GM19395 (cell line): ENCODE measurements at regions not wholly inside any gene's neighbourhood (a gene's known extent, or its start where the extent isn't known, plus 50 kb on each side); places are given as distances from the start of the nearest gene placed in this dataset.

Experiments used
- ATAC-seq: cut with Tn5 transposase; IDR thresholded peaks from one replicate; pipeline ENCODE4 v1.9.1; 2021; ENCODE audit warnings: mild to moderate bottlenecking, moderate library complexity; ENCODE audit not compliant: unreplicated experiment

- no peak for ATAC-seq
These were observed 371.6 kb downstream of the RPS24 start for GRCh38 chr10:78405231-78405630.

- no peak for ATAC-seq
These were observed 372.1 kb downstream of the RPS24 start for GRCh38 chr10:78405736-78406135.

GRCh38 chr10:78406648-78407008, 373.0 kb downstream of the RPS24 start:
- ATAC-seq, result no peak

- ATAC-seq, result no peak
These were observed 373.5 kb downstream of the RPS24 start for GRCh38 chr10:78407009-78407711.

- no peak for ATAC-seq
These were observed 374.3 kb downstream of the RPS24 start for GRCh38 chr10:78407966-78408365.

GRCh38 chr10:78408671-78409472, 375.2 kb downstream of the RPS24 start:
- no peak for ATAC-seq

GRCh38 chr10:78410046-78410965, 376.6 kb downstream of the RPS24 start:
- ATAC-seq, result no peak

GRCh38 chr10:78411716-78412115, 378.1 kb downstream of the RPS24 start:
- ATAC-seq, result no peak

GRCh38 chr10:78412605-78413004, 378.9 kb downstream of the RPS24 start:
- no peak for ATAC-seq

GRCh38 chr10:78413076-78414055, 379.7 kb downstream of the RPS24 start:
- ATAC-seq, result no peak

GRCh38 chr10:78414380-78414779, 380.7 kb downstream of the RPS24 start:
- no peak for ATAC-seq

GRCh38 chr10:78415111-78415510, 381.4 kb downstream of the RPS24 start:
- ATAC-seq, result no peak

- no peak for ATAC-seq
These were observed 382.7 kb downstream of the RPS24 start for GRCh38 chr10:78416031-78417011.

- no peak for ATAC-seq
These were observed 384.0 kb downstream of the RPS24 start for GRCh38 chr10:78417425-78418370.

- no peak for ATAC-seq
These were observed 386.0 kb downstream of the RPS24 start for GRCh38 chr10:78419481-78420265.

GRCh38 chr10:78420946-78421735, 387.5 kb downstream of the RPS24 start:
- ATAC-seq, result no peak
